PC-9 (cell line): ENCODE measurements at regions not wholly inside any gene's neighbourhood (a gene's known extent, or its start where the extent isn't known, plus 50 kb on each side); places are given as distances from the start of the nearest gene placed in this dataset.

ENCODE experiments used
- CTCF ChIP-seq: fragments of 200-600 bp; sonication (generic); conservative IDR thresholded peaks from 2 replicates; pipeline ENCODE4 v1.6.1; 2017; ENCODE audit warnings: mixed run types, antibody characterized with exemption, mild to moderate bottlenecking, moderate library complexity
- EZH2 ChIP-seq: fragments of 200-600 bp; sonication (generic); IDR thresholded peaks from 2 replicates; pipeline ENCODE4 v1.8.0; 2017; ENCODE audit warnings: antibody characterized with exemption, low read depth

- no peak for TF ChIP-seq EZH2
- TF ChIP-seq CTCF: no peak
Measured at GRCh38 chr1:214953901-214954616, 128.5 kb upstream of the KCNK2 start.
